ENCODE measurements at regions not wholly inside any gene's neighbourhood (a gene's known extent, or its start where the extent isn't known, plus 50 kb on each side); places are given as distances from the start of the nearest gene placed in this dataset.

DNA sequence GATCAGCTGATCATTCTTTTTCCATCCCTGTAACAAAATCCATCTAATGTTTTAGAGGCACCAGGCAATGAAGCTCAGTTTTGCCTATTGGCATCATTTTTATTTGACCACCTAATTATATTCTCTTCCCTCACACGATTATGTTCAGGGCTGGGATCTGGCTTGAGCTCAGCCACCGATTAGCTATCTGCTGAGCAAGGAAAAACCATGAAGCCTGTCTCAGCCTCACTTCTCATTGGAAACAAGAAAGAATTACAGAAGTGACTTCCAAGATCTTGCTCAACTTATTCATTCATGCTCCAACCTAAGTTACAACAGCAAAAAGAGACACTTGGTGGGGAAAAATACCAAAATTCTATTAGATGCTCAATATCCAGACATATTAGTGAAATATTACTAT is 139.0 kb upstream of the SH3BP4 start:
- TF ChIP-seq, protein P1, sequence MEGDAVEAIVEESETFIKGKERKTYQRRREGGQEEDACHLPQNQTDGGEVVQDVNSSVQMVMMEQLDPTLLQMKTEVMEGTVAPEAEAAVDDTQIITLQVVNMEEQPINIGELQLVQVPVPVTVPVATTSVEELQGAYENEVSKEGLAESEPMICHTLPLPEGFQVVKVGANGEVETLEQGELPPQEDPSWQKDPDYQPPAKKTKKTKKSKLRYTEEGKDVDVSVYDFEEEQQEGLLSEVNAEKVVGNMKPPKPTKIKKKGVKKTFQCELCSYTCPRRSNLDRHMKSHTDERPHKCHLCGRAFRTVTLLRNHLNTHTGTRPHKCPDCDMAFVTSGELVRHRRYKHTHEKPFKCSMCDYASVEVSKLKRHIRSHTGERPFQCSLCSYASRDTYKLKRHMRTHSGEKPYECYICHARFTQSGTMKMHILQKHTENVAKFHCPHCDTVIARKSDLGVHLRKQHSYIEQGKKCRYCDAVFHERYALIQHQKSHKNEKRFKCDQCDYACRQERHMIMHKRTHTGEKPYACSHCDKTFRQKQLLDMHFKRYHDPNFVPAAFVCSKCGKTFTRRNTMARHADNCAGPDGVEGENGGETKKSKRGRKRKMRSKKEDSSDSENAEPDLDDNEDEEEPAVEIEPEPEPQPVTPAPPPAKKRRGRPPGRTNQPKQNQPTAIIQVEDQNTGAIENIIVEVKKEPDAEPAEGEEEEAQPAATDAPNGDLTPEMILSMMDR (IDR thresholded peaks at IDR 0.05): no peak
- TF ChIP-seq POLR2A (IDR thresholded peaks at IDR 0.05; ENCODE audit: low read depth) (no peak), POLR2AphosphoS5 (IDR thresholded peaks at IDR 0.05) (no peak)

Data from esophagus muscularis mucosa (tissue), 3 donors.